Limb (tissue), 2 donors: ENCODE measurements at regions not wholly inside any gene's neighbourhood (a gene's known extent, or its start where the extent isn't known, plus 50 kb on each side); places are given as distances from the start of the nearest gene placed in this dataset.

ENCODE experiments used
- DNase-seq, 2 donors: peaks; one replicate each; pipeline ENCODE4 v3.0.0-alpha.2; 2016; ENCODE audit errors: extremely low spot score in 2 of 2

DNA sequence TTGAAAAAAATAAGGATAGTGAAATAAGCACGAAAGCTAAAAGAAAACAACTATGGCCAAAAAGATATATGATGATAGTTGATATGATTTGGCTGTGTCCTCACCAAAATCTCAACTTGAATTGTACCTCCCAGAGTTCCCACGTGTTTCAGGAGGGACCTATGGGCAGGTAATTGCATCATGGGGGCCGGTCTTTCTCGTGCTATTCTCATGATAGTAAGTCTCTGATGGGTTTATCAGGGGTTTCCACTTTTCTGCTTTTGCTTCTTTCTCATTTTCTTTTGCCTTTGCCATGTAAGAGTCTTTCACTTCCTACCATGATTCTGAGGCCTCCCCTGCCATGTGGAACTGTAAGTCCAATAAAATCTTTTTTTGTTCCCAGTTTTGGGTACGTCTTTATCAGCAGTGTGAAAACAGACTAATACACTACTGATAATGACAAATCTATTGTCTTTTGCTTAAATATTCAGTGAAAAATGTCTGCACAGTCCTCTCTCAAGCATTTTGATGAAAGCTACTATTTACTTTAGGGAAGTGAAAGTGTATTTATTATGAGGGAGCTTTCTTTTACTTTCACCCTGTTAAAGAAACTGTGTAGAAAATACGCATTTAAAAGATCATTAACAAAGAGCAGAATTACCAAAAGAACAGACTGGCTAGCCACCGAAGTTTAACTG is 389.1 kb downstream of the HTR1B start:
- no peak for DNase-seq

DNA sequence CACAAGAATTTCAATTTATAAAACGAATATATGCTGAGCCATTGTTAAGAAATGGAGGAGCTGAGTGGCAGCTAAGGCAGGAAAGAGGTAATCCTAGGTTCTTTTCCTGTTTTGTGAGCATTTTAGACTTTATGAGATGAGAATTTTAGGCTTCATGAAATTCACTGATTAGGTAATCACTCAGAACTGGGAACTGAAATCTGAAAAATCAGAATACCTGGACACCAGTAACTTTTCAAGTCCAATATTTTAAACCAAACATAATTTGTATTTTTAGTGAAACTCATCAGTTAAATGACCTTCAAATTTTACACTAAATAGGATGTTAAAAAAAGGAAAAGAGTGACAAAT is 389.9 kb downstream of the HTR1B start:
- DNase-seq = no peak

DNA sequence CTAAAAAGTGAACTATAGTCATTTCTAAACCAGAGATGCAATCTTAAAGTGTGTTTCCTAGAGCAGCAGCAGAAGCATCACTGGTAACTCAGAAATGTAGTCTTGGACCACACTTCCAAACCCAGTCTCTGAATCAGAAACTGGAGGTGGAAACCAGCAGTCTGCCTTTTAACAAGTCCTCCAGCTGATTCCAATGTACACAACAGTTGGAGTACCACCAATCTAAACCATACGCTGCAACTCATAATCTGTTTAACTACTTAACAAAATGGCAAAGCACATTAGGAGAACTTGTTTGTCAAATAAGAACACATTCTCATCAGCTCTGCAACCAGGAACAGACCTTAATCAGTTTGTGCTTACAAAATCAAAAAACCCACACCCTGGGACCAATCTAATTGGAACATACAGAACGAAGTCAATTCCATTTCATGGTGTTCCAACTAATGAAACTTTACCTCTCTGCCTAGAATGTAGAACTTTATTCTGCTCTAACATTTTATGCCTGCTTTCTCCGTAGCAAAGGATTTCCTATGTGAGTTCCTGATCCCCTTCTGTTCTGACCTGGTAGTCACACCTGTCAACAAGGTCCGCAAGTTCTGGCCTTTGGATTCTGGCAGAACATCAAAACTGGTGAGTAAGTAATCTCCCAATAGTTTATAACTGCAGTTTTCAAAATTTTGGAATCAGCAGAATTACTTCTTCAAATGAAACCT is 390.4 kb downstream of the HTR1B start:
- no peak for DNase-seq

DNA sequence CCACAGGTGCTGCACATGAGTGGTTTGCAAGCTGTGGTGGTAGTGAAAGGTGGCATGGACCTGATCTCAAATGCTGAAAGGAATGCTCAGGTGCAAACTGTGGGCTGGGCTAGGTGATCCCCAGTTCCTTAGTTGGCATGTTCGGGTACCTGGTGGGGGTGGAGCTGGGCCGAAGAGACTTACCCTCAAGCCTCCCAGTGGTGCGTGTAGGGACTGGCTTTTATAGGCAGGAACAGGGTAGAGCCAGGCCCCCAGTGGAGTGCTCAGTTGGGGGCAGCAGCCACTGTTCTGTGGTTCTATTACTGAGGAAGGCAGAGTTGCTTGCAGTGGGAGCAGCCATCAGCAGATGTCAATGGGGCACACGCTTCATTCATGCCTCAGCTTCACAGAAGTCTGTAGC is 399.8 kb downstream of the HTR1B start:
- no peak for DNase-seq

DNA sequence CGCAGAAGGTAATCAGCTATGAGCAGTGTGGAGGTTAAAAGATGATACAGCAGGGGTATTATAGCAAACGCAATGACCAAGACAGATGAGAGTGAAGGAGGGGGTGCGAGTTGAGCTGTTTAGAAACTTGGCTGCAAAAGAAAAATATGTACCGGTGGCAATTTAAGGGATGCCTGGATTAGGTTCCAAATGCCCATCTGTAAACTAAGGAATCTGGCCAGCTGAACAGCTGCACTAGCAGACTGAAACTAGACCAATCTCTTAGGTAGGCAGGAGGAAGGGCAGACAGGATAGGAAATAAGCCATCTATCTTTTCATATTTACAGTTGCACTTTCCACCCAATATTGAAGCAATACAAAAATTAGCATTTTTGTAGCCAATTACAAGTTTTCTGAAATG is 407.6 kb downstream of the HTR1B start:
- no peak for DNase-seq

DNA sequence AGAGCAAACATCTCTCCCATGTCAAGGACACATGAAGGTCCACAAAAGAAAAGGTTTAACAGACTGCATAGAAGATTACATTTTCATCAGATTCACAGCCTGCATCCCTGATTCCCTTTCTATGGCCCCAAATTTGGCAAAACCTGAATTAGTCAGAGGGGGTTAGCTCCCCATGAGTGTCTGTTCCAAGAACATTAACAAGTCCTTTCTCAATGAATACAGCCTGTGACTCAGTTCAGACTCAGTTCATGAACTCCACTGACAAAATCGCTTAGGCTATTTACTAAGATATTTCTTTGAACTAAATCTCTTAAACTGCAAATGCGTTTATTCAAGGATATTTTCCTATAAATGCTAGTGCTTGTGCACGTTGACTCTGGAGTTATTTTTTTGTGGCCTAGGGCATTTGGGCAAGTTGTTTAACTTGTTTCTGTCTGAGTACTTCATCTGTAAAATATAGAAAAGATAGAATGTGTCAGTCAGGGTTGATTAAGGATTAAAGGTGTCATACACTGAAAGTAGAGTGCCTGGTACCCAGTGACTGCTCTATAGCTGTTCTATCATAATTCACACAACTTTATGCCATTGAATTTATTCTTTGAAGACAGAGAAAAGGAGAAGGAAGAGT is 422.6 kb downstream of the HTR1B start:
- no peak for DNase-seq

DNA sequence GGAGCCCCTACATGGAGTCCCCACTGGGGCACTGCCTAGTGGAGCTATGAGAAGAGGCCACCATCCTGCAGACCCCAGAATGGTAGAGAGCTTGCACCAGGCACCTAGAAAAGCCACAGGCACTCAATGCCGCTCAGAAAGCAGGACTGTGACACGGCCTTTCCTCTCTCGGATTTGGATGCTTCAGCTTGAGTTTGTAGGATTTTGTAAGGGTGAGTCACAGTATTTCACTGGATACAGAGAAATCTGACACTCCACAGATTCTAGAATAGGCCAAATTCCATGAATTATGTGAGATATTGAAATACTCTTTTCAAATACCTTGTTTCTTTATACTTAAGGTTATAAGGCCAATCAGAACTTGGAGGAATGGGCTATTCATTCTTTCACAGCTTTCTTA is 424.5 kb downstream of the HTR1B start:
- DNase-seq = no peak

DNA sequence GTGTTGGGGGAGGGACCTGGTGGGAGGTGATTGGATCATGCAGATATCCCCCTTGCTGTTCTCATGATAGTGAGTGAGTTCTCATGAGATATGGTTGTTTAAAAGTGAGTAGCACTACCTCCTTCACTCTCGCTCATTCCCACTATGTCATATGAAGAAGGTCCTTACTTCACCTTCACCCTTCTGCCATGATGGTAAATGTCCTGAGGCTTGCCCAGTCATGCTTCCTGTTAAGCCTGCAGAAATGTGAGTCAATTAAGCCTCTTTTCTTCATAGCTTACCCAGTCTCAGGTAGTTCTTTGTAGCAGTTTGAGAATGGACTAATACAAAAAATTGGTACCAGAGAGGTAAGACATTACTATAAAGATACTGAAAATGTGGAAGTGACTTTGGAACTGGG is 425.9 kb downstream of the HTR1B start:
- DNase-seq = no peak

DNA sequence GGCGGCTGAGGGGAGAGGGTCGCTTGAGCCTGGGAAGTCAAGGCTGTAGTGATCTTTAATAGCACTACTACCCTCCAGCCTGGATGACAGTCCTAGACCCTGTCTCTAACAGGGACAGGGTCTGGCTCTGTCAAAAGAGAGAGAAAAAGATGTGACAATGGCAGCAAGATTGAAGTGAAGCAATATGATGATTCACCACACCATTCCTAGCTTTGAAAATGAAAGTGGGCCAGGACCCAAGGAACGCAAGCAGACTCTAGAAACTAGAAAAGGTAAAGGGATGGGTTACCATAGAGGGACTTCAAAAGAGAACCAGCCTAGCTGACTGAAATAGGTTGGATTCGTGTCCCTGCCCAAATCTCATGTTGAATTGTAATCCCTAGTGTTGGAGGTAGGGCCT is 426.9 kb downstream of the HTR1B start:
- no peak for DNase-seq

DNA sequence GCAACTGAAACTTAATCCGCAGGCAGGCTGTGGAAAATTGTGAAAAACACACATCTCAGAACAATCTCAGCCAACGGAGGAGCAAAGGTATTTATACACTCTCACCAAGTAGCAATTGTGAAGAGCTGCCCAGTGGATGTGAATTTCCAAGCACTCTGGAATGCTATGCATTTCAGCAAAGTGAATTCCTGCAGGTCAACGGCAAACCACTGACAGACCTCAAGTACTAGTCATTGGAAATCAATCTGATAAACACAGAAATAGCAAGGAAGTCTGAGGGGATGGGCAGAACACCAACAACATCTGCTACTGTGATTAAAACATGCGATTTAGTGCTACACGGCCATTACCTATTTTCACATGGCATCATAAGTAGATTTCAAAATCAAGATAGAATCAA is 429.1 kb downstream of the HTR1B start:
- DNase-seq = no peak

DNA sequence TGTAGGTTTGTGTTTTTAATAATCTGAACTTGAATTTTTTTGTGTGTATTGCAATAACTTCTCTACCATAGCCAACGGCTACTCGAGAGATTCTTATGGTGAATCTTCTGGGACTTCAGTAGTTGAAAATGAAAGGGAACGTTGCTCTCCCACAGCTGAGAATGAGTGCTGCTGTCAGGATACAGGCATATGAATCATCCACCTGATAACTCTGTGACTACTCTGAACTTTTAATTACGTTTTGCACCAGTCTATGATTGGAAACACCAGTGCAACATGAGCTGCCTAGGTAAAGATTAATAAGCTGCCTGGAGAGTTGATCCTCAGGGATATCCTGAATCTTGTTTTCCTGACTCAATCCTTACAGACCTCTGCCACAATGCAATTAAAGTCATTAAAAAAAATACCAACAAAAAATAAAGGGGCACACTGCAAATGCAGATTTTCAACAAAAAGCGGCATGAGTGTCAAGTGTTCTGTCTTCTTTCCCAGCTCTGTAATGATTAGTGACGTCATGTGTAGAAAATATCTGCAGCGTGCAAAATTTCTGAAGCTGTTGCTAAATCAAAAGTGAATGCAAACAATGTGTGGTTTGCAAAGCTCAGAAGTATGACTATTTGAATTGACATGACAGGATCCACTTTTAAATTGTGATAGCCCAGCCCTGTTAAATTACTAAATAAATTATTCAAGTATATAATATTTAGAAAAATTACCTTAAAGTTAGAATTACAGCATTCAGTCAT is 432.2 kb downstream of the HTR1B start:
- no peak for DNase-seq

DNA sequence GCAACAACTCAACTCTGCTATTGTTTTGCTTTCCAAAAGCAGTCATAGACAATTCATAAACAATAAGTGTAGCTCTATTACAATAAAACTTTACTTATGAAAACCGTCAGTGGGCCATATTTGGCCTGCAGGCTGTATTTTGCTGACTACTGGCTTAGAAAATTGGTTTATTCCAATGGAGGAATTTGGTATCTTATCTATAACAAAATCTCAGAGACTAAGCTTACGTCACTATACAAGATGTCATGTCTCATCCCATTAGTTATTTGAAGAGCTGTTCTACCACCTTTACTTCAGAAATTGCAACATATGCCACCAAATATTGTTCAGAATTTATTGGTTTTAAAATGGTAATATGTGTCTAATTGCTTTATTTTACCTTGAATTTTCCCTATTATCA is 436.9 kb downstream of the HTR1B start:
- DNase-seq = no peak

DNA sequence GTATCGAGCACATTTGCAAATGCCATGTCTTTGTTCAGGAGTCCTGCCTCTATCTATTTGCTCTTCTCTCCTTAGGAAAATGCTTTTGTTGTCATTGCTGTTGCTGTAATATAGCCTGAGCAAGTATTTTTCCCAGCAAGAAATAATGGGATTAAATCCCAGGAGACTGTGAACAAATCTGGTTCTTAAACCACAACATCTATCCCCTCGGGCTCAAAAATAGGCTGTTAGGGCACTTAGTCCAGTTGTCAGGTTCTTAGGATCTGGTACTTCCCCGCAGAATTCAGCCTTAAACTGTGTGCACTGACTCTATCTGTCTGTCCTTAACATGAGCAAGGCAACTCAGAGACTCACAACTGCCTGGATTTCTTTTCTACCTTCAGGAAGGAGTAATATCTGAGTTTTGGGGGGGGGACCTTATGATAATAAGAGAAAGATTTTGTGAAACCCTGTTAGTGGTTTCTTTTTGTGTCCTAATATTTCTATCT is 437.5 kb downstream of the HTR1B start:
- no peak for DNase-seq

DNA sequence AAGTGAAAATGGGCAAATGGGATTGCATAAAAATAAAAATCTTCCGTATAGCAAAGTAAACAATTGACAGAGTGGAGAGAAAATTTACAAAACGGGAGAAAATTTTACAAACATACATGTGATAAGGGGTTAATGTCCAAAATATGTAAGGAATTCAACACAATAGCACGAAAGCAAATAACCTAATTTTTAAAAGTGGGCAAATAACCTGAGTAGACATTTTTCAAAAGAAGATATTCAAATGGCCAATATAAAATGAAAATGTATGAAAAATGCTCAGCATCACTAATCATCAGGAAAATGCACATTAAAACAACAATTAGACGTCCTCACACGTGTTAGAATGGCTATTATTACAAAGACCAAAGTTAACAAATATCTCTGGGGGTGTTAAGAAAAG is 441.5 kb downstream of the HTR1B start:
- no peak for DNase-seq

DNA sequence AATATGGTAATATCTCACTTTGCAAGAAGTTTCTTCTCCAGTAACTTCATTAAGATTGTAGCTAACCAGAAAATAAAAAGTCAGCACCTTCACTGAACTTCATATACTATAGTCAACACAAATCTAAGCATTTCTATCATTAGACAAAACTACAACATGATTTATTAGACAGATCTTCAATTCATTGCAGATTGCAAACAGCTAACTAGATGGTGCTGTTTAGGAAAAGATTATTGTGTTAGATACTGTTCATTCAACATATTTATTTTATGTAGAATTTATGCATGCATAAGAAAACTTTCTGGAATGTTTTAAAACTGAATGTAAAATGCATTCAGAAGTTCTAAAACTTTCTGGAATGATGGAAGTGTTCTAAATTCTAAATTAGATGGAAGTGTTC is 442.1 kb downstream of the HTR1B start:
- DNase-seq = no peak

DNA sequence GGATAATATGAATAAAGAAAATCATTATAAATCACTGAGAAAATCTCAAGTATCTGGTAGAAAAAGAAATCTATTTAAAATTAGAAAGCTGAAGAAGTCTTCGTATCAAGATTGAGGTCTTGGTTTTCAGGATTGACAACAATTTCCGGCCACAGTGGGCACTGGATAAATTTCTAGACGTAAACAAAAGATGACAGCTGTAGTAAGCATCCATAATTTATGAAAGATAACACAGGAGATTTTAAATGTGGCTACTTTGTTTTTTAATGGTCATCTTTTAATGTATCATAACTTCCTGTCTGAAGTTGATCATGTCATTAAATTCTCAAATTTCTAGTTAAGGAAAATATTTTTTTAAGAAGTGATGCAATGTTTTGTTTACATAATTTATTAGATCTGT is 444.2 kb downstream of the HTR1B start:
- DNase-seq = no peak

DNA sequence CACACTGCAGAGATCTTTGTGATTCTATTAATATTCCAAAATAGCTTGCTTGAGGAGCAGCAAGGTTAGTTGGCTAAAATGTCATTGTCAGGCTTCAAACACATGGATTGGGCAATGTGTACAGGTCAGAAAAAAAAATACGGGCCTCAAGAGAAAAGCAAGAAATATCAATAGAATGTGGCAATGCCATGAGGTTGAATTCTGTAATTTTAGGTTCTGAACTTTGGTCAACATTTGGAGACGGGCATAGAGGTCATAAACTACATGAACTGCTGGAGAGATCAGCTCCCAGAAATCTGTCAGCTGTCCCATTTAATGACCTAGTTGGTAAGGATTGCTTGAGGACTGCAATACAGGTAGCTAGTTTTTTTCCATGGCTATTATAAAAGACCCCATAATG is 445.8 kb downstream of the HTR1B start:
- DNase-seq = no peak

DNA sequence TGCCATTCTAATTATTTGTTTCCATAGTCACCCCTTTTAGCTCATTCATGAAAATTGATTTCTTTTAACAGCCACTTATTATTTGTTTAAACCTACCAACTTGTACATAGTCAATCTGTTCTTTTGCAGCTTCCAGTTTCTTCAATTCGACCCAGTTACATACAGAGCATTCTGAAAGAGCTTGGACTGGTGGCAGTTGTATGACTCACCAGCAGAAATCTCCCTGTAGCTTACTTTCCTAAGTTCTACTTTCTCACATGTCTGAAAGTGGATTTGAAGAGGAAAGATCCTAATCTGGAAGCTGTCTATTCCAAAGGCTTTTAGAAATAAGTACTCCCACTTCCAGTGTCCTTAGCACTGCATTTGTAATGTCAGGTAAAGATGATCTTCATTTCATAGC is 447.9 kb downstream of the HTR1B start:
- DNase-seq = no peak

DNA sequence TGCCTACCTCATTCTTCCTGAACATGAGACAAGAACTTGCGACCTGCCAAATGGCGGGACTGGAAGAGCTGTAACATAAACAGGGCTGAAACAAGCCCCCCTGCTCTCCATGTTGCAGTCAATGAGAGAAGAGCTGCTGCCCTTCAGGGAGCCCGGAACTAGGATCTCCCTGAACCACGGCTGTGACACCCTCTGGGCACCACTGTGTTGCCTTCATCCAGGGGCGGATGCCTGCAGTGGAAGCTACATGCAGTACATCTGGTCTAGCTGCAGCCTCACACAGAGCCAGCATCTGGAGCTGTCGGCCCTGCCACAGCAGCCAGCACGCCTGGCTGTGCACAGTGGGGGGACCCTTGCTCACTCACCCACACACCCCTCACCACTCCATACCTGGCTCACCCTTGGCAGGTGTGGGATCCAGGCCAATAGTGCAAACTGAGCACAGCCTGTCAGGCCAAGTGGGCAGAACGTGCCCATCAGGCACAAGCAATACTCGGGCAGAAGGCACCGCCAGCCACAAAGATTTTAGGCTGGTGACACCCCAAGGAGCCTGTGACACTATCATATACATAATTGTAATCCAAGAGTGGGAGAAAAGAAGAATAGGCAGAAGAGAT is 451.3 kb downstream of the HTR1B start:
- DNase-seq = no peak

DNA sequence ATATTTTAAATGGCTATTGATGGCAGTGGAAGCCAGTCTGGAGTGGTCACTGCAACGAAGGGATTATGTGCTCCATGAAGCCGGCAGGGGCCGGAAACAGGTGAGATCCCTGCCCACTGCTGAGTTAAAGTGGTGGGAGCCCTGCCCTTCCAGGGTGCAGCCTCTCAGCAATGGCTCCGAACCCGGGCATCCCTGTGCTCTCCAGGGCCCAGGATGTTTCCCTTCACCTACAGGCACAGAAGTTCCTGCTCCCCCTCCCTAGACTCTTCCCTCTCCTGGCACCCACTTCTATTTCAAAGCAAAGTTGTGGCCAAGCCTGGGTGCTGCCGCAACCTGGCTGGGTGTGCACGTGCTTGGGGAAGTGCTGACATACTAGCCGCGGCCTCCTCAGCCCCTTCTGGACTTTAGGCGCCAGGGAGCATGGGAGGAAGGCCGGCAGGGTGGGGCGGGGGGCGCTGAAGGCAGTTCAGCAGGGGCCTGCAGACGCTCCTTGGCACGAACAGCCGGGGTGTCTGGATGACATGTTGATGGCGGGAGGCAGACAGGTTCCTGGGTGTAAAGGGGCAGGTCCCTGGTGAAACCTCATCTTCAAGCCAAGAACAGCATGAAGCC is 452.3 kb downstream of the HTR1B start:
- DNase-seq = no peak

DNA sequence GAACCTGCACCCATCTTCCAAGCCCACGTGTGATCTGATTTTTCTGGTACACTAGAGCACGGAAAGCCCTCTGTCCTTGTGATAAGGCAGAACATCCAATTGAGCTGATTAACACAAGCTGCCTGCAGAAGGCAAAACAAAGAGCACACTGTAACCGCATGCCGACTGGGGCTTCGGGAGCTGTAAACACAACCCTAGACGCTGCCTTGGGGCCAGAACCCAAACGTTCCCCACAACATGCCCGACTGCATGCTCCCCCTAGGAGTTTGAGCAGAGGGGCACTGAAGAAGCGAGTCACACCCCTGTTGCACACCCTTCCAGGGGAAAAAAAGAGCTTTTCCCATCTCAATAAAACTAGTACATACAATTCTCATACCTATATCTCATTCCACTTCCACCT is 470.7 kb downstream of the HTR1B start:
- no peak for DNase-seq
